Muscle of leg (tissue), 3 donors: ENCODE measurements at regions not wholly inside any gene's neighbourhood (a gene's known extent, or its start where the extent isn't known, plus 50 kb on each side); places are given as distances from the start of the nearest gene placed in this dataset.
"Not testable (repeated sequence)": the region's sequence is repeated elsewhere in the genome, so short reads cannot be mapped to it uniquely, and the experiment has no call there.

Source experiments
- DNase-seq: peaks from one replicate; pipeline ENCODE4 v3.0.0; 2013
- H3K27ac ChIP-seq: one replicate; pipeline ENCODE4 v1.5.1; 2013; ENCODE audit warnings: mild to moderate bottlenecking, low read length, control low read depth
- H3K27me3 ChIP-seq: one replicate; pipeline ENCODE4 v1.6.1; 2013; ENCODE audit warnings: low read length; ENCODE audit not compliant: control insufficient read depth, insufficient read depth
- H3K36me3 ChIP-seq: one replicate; pipeline ENCODE4 v1.6.1; 2013; ENCODE audit warnings: low read length; ENCODE audit not compliant: control insufficient read depth, insufficient read depth
- H3K4me1 ChIP-seq: one replicate; pipeline ENCODE4 v1.6.1; 2013; ENCODE audit warnings: low read length; ENCODE audit not compliant: control insufficient read depth, insufficient read depth
- H3K4me3 ChIP-seq: one replicate; pipeline ENCODE4 v1.5.1; 2013; ENCODE audit warnings: low read length, control low read depth
- H3K9me3 ChIP-seq: replicated peaks from 2 replicates; pipeline ENCODE4 v1.6.1; 2013; ENCODE audit warnings: low read depth, low read length; ENCODE audit not compliant: control insufficient read depth
- WGBS: methylation state at CpG from one replicate; pipeline ENCODE4 v1.1.5; 2013; ENCODE audit warnings: missing lambda C conversion rate; ENCODE audit not compliant: insufficient coverage; 5-methylcytosine and 5-hydroxymethylcytosine counted together

DNA sequence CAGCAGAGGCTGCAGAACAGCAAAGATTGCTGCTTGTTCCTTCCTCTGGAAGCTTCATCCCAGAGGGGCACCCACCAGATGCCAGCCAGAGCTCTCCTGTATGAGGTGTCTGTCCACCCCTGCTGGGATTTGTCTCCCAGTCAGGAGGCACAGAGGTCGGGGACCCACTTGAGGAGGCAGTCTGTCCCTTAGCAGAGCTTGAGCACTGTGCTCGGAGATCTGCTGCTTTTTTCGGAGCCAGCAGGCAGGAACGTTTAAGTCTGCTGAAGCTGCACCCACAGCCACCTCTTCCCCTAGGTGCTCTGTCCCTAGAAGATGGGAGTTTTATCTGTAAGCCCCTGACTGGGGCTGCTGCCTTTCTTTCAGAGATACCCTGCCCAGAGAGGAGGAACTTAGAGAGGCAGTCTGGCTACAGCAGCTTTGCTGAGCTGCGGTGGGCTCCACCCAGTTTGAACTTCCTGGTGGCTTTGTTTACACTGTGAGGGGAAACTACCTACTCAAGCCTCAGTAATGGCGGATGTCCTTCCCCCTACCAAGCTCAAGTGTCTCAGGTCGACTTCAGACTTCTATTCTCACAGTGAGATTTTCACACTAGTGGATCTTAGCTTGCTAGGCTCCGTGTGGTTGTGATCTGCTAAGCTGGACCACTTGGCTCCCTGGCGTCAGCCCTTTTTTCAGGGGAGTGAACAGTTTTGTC is 101.8 kb upstream of the GLRA1 start:
- H3K9me3 ChIP-seq, H3K4me1 ChIP-seq, H3K27ac ChIP-seq, DNase-seq, H3K36me3 ChIP-seq, H3K27me3 ChIP-seq, H3K4me3 ChIP-seq: not testable (repeated sequence)
- WGBS = 73% methylated on average over 4 of the region's 9 CpGs

DNA sequence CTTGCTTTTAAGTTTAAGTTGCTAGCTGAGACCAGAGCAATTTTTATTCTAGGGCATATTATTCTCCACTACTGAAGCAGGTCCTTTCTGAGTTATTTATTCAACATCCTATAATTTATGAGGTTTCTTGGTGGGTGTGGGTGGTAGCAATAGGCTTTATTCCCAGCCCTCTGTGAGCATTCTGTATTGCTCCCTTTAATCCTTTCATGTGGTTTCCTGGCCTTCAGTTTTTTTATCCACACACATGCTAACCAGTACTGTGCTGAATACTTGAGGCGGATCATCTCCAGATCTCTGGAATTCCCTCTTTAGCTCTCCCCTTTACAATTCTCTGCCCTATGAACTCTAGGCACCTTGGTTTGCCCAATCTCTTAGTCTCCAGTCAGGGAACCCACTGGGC is 91.8 kb upstream of the GLRA1 start:
- Histone ChIP-seq H3K4me1 (no peaks in the 10 kb centered on the region), H3K9me3 (no peaks in the 10 kb centered on the region), H3K27me3 (no peaks in the 10 kb centered on the region), H3K4me3 (no peak overlapping the region), H3K36me3 (no peaks in the 10 kb centered on the region), H3K27ac (no peak overlapping the region)
- no peak for DNase-seq
- no CpG with 5 or more reads among the region's 1 CpG for WGBS

DNA sequence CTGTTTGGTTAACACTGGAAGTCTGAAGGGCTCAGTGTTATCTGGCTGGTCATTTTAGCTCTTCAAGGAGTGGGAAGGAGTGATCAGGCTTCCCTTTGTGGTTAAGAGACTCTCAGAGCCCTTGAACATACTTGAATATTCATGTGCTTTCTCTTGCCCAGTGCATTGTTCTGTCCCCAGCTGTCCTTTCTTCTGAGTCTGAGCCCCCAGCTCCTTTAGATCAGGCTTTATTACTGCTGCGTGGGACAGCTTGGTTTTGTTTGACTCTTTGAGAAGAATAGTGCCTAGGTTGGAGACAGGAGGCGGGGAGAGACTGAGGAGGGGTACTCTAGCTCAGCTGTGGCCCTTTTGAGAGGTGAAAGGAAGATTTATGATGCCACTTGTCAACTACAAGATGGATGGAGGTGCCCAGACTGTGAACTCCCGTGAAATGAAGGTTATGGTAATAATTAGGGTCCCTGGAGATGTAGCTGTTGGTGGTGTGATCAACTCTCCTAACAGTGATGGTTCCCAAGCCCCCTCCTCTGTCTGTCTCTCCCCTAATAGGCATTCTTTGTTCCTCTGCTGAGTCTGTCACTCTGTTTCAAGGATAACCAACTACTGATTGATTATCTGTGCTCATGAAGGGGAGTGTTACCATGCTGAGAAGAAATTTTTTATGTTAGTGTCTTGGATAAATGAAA is 83.1 kb upstream of the GLRA1 start:
- Histone ChIP-seq H3K4me1 (no peaks in the 10 kb centered on the region), H3K36me3 (no peaks in the 10 kb centered on the region)

DNA sequence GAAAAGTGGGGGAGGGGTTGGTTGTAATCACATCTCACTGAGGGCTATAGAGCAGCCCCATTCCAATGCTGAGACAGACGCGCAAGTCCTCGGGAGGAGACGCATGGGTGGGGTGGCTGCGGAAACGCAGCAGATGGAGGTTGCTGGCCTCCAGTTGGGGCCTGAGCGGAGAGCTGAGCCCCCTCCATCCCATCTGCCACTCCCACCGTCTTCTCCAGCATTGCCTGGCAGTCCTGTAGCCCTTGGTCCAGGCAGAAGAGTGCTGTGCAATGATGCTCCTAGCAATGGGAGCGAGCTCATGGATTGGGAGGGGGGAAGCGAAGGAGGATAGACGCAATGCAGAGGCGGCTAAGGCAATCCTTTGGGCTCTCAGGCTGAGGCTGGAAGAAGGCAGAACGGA is 79.4 kb upstream of the GLRA1 start:
- no peak overlapping the region for H3K4me3 ChIP-seq
- H3K27ac ChIP-seq = no peak overlapping the region
- no peaks in the 10 kb centered on the region for H3K27me3 ChIP-seq
- H3K36me3 ChIP-seq = no peaks in the 10 kb centered on the region
- H3K4me1 ChIP-seq = no peaks in the 10 kb centered on the region
- no peaks in the 10 kb centered on the region for H3K9me3 ChIP-seq
- DNase-seq = no peak
- WGBS = 95% methylated on average over 9 of the region's 13 CpGs

More for the DNA sequence above, 83.1 kb upstream of the GLRA1 start:
- Histone ChIP-seq H3K4me3 (no peak overlapping the region), H3K9me3 (no peaks in the 10 kb centered on the region), H3K27me3 (no peaks in the 10 kb centered on the region), H3K27ac (no peak overlapping the region)
- DNase-seq = no peak
- WGBS = 0% methylated on average over 1 of the region's 3 CpGs
